ENCODE measurements at regions not wholly inside any gene's neighbourhood (a gene's known extent, or its start where the extent isn't known, plus 50 kb on each side); places are given as distances from the start of the nearest gene placed in this dataset.
"Not testable (repeated sequence)": the region's sequence is repeated elsewhere in the genome, so short reads cannot be mapped to it uniquely, and the experiment has no call there.

DNA sequence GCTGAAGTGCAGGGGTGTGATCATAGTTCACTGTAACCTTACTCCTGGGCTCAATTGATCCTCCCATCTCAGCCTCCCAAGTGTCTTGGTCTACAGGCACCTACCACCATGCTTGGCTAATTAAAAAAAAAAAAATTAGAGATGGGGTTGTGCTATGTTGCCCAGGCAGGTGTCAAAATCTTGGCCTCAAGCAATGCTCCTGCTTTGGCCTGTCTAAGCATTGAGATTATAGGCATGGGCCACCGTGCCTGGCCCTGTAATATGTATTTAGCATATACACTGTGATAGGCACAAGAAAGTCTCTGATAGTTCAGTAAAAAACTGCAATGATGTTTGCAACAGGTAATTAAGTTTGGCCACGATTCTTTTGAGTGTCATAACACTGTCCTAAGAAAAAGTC lies 1658.4 kb downstream of the SPATA31A7 start:
- not testable (repeated sequence) for TF ChIP-seq POLR2A (IDR thresholded peaks at IDR 0.05; ENCODE audit: low read depth, low read length); POLR2AphosphoS5 (IDR thresholded peaks at IDR 0.05; ENCODE audit: low read depth, low read length); TAF1 (IDR thresholded peaks at IDR 0.05; ENCODE audit: borderline replicate concordance, low read depth, low read length)
